Neuronal stem cell (in vitro differentiated cells): ENCODE measurements at regions not wholly inside any gene's neighbourhood (a gene's known extent, or its start where the extent isn't known, plus 50 kb on each side); places are given as distances from the start of the nearest gene placed in this dataset.

Experiments
- DNase-seq: peaks from one replicate; pipeline ENCODE4 v3.0.0-alpha.2; 2013; ENCODE audit warnings: low spot score
- H2AFZ ChIP-seq: one replicate; pipeline ENCODE4 v1.6.1; 2013; ENCODE audit warnings: mild to moderate bottlenecking, low read length, inconsistent platforms
- H2AK5ac ChIP-seq: 2 replicates; pipeline ENCODE4 v1.6.1; 2013; ENCODE audit warnings: low read depth, mild to moderate bottlenecking, inconsistent platforms, low read length, moderate library complexity, mixed read lengths
- H2BK120ac ChIP-seq: 2 replicates; pipeline ENCODE4 v1.6.1; 2013; ENCODE audit warnings: low read depth, mild to moderate bottlenecking, inconsistent platforms, low read length, moderate library complexity, mixed read lengths
- H2BK12ac ChIP-seq: one replicate; pipeline ENCODE4 v1.6.1; 2013; ENCODE audit warnings: low read length, inconsistent platforms
- H2BK15ac ChIP-seq: 2 replicates; pipeline ENCODE4 v1.6.1; 2013; ENCODE audit warnings: mild to moderate bottlenecking, low read length, inconsistent platforms, mixed read lengths
- H2BK5ac ChIP-seq: one replicate; pipeline ENCODE4 v1.6.1; 2013; ENCODE audit warnings: inconsistent platforms, mild to moderate bottlenecking, low read length, moderate library complexity
- H3K14ac ChIP-seq: one replicate; pipeline ENCODE4 v1.6.1; 2013; ENCODE audit warnings: low read length, inconsistent platforms
- H3K18ac ChIP-seq: 2 replicates; pipeline ENCODE4 v1.6.1; 2013; ENCODE audit warnings: low read length, inconsistent platforms
- H3K23ac ChIP-seq: 2 replicates; pipeline ENCODE4 v1.6.1; 2013; ENCODE audit warnings: low read depth, mild to moderate bottlenecking, mixed read lengths, low read length, inconsistent platforms; ENCODE audit not compliant: poor library complexity
- H3K27ac ChIP-seq: replicated peaks from 3 replicates; pipeline ENCODE4 v1.5.1; 2013; ENCODE audit warnings: low read length, inconsistent platforms
- H3K27me3 ChIP-seq, 3 experiments: 2 replicates each; pipeline ENCODE4 v1.6.1; 2013; ENCODE audit warnings: low read length in 3 of 3, mild to moderate bottlenecking in 2 of 3, inconsistent platforms in 1 of 3, low read depth in 1 of 3, mixed read lengths in 1 of 3, moderate library complexity in 1 of 3; ENCODE audit not compliant: control insufficient read depth in 3 of 3, insufficient read depth in 3 of 3
- H3K36me3 ChIP-seq, 2 donors: replicated peaks in 1 of 2; 2 replicates each; pipeline ENCODE4 v1.6.1; 2013; ENCODE audit warnings: low read length in 2 of 2; ENCODE audit not compliant: control insufficient read depth in 2 of 2, insufficient read depth in 2 of 2
- H3K4ac ChIP-seq: 2 replicates; pipeline ENCODE4 v1.6.1; 2013; ENCODE audit warnings: inconsistent platforms, mild to moderate bottlenecking, low read length, moderate library complexity
- H3K4me1 ChIP-seq, 2 donors: 1 replicate in 1 of 2; 2 replicates in 1 of 2; pipeline ENCODE4 v1.6.1; 2013; ENCODE audit warnings: low read length in 2 of 2, low read depth in 1 of 2; ENCODE audit not compliant: control insufficient read depth in 2 of 2, insufficient read depth in 1 of 2
- H3K4me2 ChIP-seq: one replicate; pipeline ENCODE4 v1.6.1; 2013; ENCODE audit warnings: mild to moderate bottlenecking, low read length, inconsistent platforms; ENCODE audit not compliant: insufficient read depth, poor library complexity, severe bottlenecking
- H3K4me3 ChIP-seq, 2 donors: 2 replicates each; pipeline ENCODE4 v1.5.1; 2013; ENCODE audit warnings: low read length in 2 of 2, mild to moderate bottlenecking in 2 of 2, inconsistent platforms in 1 of 2, moderate library complexity in 1 of 2
- H3K79me1 ChIP-seq: one replicate; pipeline ENCODE4 v1.6.1; 2013; ENCODE audit warnings: low read depth, mild to moderate bottlenecking, inconsistent platforms, low read length, moderate library complexity
- H3K9ac ChIP-seq: one replicate; pipeline ENCODE4 v1.6.1; 2013; ENCODE audit warnings: mild to moderate bottlenecking, low read depth, low read length, inconsistent platforms; ENCODE audit not compliant: poor library complexity
- H3K9me3 ChIP-seq, 2 donors: replicated peaks in 1 of 2; 2 replicates each; pipeline versions ENCODE3 to v1.6.1; 2013; ENCODE audit warnings: low read length in 2 of 2, mild to moderate bottlenecking in 2 of 2, inconsistent platforms in 1 of 2, low read depth in 1 of 2, mixed read lengths in 1 of 2, moderate library complexity in 1 of 2; ENCODE audit not compliant: control insufficient read depth in 2 of 2, insufficient read depth in 1 of 2
- H4K8ac ChIP-seq: one replicate; pipeline ENCODE4 v1.6.1; 2013; ENCODE audit warnings: low read depth, mild to moderate bottlenecking, inconsistent platforms, low read length, moderate library complexity
- H4K91ac ChIP-seq: one replicate; pipeline ENCODE4 v1.6.1; 2013; ENCODE audit warnings: low read length, low read depth, mild to moderate bottlenecking, inconsistent platforms; ENCODE audit not compliant: poor library complexity
- WGBS, 2 donors: extraction: QIAGEN DNeasy Blood & Tissue Kit; methylation state at CpG; one replicate each; pipeline ENCODE4 v1.1.7; 2013; ENCODE audit warnings: missing lambda C conversion rate in 2 of 2, mixed read lengths in 1 of 2; ENCODE audit not compliant: insufficient read length in 2 of 2, insufficient replicate concordance in 1 of 2; ENCODE audit errors: extremely low coverage in 2 of 2; 5-methylcytosine and 5-hydroxymethylcytosine counted together

- H3K79me1 ChIP-seq, result no peaks in the 10 kb centered on the region
- no peak overlapping the region for H2AK5ac ChIP-seq
- no peak overlapping the region for H3K4me2 ChIP-seq
- no peak overlapping the region for H3K27ac ChIP-seq
- H2BK120ac ChIP-seq, result no peak overlapping the region
- H3K4ac ChIP-seq, result no peak overlapping the region
- H4K8ac ChIP-seq, result no peak overlapping the region
- no peak overlapping the region for H2AFZ ChIP-seq
- H2BK15ac ChIP-seq, result no peak overlapping the region
- no peak overlapping the region for H3K4me3 ChIP-seq
- H3K4me1 ChIP-seq, result peaks cover 0 to 4% of the 10 kb centered on the region in 2 donors
- H3K27me3 ChIP-seq, result peaks cover 0 to 1% (median 0%) of the 10 kb centered on the region in 3 experiments
- no peak overlapping the region for H2BK12ac ChIP-seq
- no peak overlapping the region for H3K23ac ChIP-seq
- no peak overlapping the region for H4K91ac ChIP-seq
- H3K9ac ChIP-seq, result no peak overlapping the region
- H2BK5ac ChIP-seq, result no peak overlapping the region
- no peak overlapping the region for H3K18ac ChIP-seq
- DNase-seq, result no peak
- H3K36me3 ChIP-seq, result no peaks in the 10 kb centered on the region
- H3K14ac ChIP-seq, result no peak overlapping the region
- no peaks in the 10 kb centered on the region for H3K9me3 ChIP-seq
These were observed 135.5 kb downstream of the NPY start for GRCh38 chr7:24419511-24419910.

- no peak for DNase-seq
- no peak overlapping the region for H2BK5ac ChIP-seq
- no peak overlapping the region for H2AK5ac ChIP-seq
- no CpG with 5 or more reads among the region's 4 CpGs for WGBS, 2 donors
- no peak overlapping the region for H3K4ac ChIP-seq
- H2BK15ac ChIP-seq, result no peak overlapping the region
- no peak overlapping the region for H3K27ac ChIP-seq
- H2BK12ac ChIP-seq, result no peak overlapping the region
- no peaks in the 10 kb centered on the region for H3K27me3 ChIP-seq
- no peak overlapping the region for H4K91ac ChIP-seq
- H3K9ac ChIP-seq, result no peak overlapping the region
- H3K79me1 ChIP-seq, result no peaks in the 10 kb centered on the region
- no peaks in the 10 kb centered on the region for H3K36me3 ChIP-seq
- H3K23ac ChIP-seq, result no peak overlapping the region
- peak overlapping the region; percentile 24 for H2AFZ ChIP-seq
- no peak overlapping the region for H3K18ac ChIP-seq
- no peak overlapping the region for H3K4me3 ChIP-seq
- no peak overlapping the region for H2BK120ac ChIP-seq
- no peak overlapping the region for H3K4me2 ChIP-seq
- no peak overlapping the region for H4K8ac ChIP-seq
- H3K4me1 ChIP-seq, result peaks cover 4 to 6% of the 10 kb centered on the region in 2 donors
- peaks cover 0 to 6% of the 10 kb centered on the region in 2 donors for H3K9me3 ChIP-seq
- no peak overlapping the region for H3K14ac ChIP-seq
These were observed 138.5 kb downstream of the NPY start for GRCh38 chr7:24422441-24423010.

- Histone ChIP-seq H4K8ac (no peak overlapping the region), H3K18ac (no peak overlapping the region), H3K23ac (no peak overlapping the region), H3K27me3 (no peaks in the 10 kb centered on the region), H2AK5ac (no peak overlapping the region), H3K79me1 (no peaks in the 10 kb centered on the region), H3K9me3 (peaks cover 0 to 6% of the 10 kb centered on the region in 2 donors), H3K14ac (peak overlapping the region; percentile 66), H3K4me2 (no peak overlapping the region), H3K36me3 (no peaks in the 10 kb centered on the region), H2BK120ac (no peak overlapping the region), H2BK5ac (no peak overlapping the region), H3K9ac (no peak overlapping the region), H4K91ac (no peak overlapping the region), H2AFZ (no peak overlapping the region), H3K4me3 (no peak overlapping the region), H3K4me1 (peaks cover 4 to 8% of the 10 kb centered on the region in 2 donors), H3K27ac (no peak overlapping the region), H2BK15ac (no peak overlapping the region), H2BK12ac (no peak overlapping the region), H3K4ac (no peak overlapping the region)
- DNase-seq, result no peak
- no CpG with 5 or more reads among the region's 5 CpGs for WGBS, 2 donors
These were observed 141.7 kb downstream of the NPY start for GRCh38 chr7:24425664-24426063.

GRCh38 chr7:24427048-24427447 is 143.1 kb downstream of the NPY start:
- Histone ChIP-seq H2BK5ac (no peak overlapping the region), H2AFZ (no peak overlapping the region), H3K27ac (no peak overlapping the region), H3K4me3 (no peak overlapping the region), H3K36me3 (no peaks in the 10 kb centered on the region), H3K4ac (no peak overlapping the region), H3K14ac (no peak overlapping the region), H2AK5ac (no peak overlapping the region), H3K4me1 (peaks cover 4 to 8% of the 10 kb centered on the region in 2 donors), H3K23ac (no peak overlapping the region), H2BK15ac (no peak overlapping the region), H4K8ac (no peak overlapping the region), H3K79me1 (no peaks in the 10 kb centered on the region), H4K91ac (no peak overlapping the region), H3K9me3 (peaks cover 0 to 6% of the 10 kb centered on the region in 2 donors), H3K18ac (no peak overlapping the region), H3K27me3 (no peaks in the 10 kb centered on the region), H3K9ac (no peak overlapping the region), H3K4me2 (no peak overlapping the region), H2BK12ac (no peak overlapping the region), H2BK120ac (no peak overlapping the region)
- no peak for DNase-seq
- WGBS, 2 donors, result no CpG with 5 or more reads among the region's 2 CpGs
